ENCODE measurements at regions not wholly inside any gene's neighbourhood (a gene's known extent, or its start where the extent isn't known, plus 50 kb on each side); places are given as distances from the start of the nearest gene placed in this dataset.
"Not testable (repeated sequence)": the region's sequence is repeated elsewhere in the genome, so short reads cannot be mapped to it uniquely, and the experiment has no call there.

DNA sequence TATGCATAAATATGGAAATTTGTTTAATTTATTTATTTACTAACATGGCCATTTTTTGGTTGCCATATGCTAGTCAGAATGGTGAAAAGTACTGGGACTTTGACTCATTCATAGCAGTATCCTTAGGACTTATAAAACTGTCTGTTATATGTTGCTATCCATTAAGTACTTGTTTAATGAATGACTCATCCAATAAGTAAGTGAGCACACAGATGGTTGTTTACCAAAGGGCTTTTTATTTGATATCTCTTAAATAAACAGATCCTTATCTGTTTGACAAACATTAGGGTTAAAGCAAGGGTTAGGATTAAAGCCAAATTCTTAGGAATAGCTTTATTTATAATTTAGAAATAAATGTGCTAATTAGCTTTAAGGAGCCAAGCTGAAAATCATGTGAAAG, 183.4 kb downstream of the FBXO4 start:
- Mint-ChIP-seq H3K4me3 (no peak overlapping the region), H3K4me1 (no peaks in the 10 kb centered on the region), H3K9me3 (no peaks in the 10 kb centered on the region), H3K27me3 (ENCODE audit: insufficient read depth, low read depth) (peaks cover 2% of the 10 kb centered on the region), H3K36me3 (no peaks in the 10 kb centered on the region), H3K27ac (no peak overlapping the region)
- Histone ChIP-seq H3K9ac (no peak overlapping the region), H3K9me3 (ENCODE audit: low read depth) (no peaks in the 10 kb centered on the region), H3K4me1 (no peaks in the 10 kb centered on the region), H4K20me1 (ENCODE audit: low read depth) (no peaks in the 10 kb centered on the region), H2AFZ (replicated peaks) (no peak overlapping the region), H3K79me2 (ENCODE audit: low read depth) (no peaks in the 10 kb centered on the region), H3K4me3 (no peak overlapping the region), H3F3A (ENCODE audit: low read depth) (no peaks in the 10 kb centered on the region), H3K4me2 (no peak overlapping the region), H3K27ac (no peak overlapping the region), H3K36me3 (no peaks in the 10 kb centered on the region), H3K27me3 (no peaks in the 10 kb centered on the region)
- TF ChIP-seq, protein P1, sequence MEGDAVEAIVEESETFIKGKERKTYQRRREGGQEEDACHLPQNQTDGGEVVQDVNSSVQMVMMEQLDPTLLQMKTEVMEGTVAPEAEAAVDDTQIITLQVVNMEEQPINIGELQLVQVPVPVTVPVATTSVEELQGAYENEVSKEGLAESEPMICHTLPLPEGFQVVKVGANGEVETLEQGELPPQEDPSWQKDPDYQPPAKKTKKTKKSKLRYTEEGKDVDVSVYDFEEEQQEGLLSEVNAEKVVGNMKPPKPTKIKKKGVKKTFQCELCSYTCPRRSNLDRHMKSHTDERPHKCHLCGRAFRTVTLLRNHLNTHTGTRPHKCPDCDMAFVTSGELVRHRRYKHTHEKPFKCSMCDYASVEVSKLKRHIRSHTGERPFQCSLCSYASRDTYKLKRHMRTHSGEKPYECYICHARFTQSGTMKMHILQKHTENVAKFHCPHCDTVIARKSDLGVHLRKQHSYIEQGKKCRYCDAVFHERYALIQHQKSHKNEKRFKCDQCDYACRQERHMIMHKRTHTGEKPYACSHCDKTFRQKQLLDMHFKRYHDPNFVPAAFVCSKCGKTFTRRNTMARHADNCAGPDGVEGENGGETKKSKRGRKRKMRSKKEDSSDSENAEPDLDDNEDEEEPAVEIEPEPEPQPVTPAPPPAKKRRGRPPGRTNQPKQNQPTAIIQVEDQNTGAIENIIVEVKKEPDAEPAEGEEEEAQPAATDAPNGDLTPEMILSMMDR (IDR thresholded peaks at IDR 0.05), result no peak
- TF ChIP-seq EZH2phosphoT487 (IDR thresholded peaks at IDR 0.05) (no peak), EZH2 (IDR thresholded peaks at IDR 0.05) (no peak)
- DNase-seq (ENCODE audit: low spot score), result no peak

DNA sequence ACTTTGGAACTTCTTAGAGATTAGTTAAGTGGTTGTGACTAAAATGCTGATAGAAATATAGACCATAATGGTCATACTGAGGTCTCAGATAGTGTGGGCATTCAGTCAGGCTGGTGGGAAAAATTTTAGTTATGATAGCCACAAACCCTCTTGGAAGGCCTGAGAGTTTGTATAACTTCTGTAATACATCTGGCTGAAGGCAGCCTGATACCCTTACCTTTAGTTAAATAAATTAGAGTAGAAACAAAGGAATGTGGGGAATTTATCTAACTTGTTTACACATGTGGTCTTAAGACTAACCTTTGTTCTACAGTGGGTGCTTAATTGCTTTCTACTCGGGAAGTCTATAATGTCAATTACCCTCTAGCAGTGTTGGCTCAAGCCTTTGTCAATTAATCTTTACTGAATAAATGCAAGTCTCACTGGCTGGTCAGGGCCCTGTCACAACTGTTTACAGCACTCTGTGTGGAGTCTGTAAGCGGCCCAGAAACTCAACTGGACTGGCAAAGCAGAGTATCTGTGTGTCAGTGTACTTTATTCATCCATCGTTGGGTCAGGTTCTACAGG, 184.0 kb downstream of the FBXO4 start:
- H3K79me2 ChIP-seq (ENCODE audit: low read depth), result no peaks in the 10 kb centered on the region
- Mint-ChIP-seq H3K27me3 (ENCODE audit: insufficient read depth, low read depth) (peaks cover 2% of the 10 kb centered on the region), H3K4me3 (no peak overlapping the region), H3K27ac (no peak overlapping the region), H3K36me3 (no peaks in the 10 kb centered on the region), H3K9me3 (no peaks in the 10 kb centered on the region), H3K4me1 (no peaks in the 10 kb centered on the region)
- no peaks in the 10 kb centered on the region for H3K27me3 ChIP-seq
- H3K36me3 ChIP-seq, result no peaks in the 10 kb centered on the region
- no peak for TF ChIP-seq EZH2phosphoT487 (IDR thresholded peaks at IDR 0.05)
- no peak for TF ChIP-seq EZH2 (IDR thresholded peaks at IDR 0.05)
- TF ChIP-seq, protein P1 (IDR thresholded peaks at IDR 0.05), result no peak
- H3F3A ChIP-seq (ENCODE audit: low read depth), result no peaks in the 10 kb centered on the region
- no peaks in the 10 kb centered on the region for H3K9me3 ChIP-seq (ENCODE audit: low read depth)
- H3K27ac ChIP-seq, result no peak overlapping the region
- no peak overlapping the region for H3K4me2 ChIP-seq
- no peak overlapping the region for H3K4me3 ChIP-seq
- H2AFZ ChIP-seq (replicated peaks), result no peak overlapping the region
- H4K20me1 ChIP-seq (ENCODE audit: low read depth), result no peaks in the 10 kb centered on the region
- no peaks in the 10 kb centered on the region for H3K4me1 ChIP-seq
- DNase-seq (ENCODE audit: low spot score), result no peak
- no peak overlapping the region for H3K9ac ChIP-seq

DNA sequence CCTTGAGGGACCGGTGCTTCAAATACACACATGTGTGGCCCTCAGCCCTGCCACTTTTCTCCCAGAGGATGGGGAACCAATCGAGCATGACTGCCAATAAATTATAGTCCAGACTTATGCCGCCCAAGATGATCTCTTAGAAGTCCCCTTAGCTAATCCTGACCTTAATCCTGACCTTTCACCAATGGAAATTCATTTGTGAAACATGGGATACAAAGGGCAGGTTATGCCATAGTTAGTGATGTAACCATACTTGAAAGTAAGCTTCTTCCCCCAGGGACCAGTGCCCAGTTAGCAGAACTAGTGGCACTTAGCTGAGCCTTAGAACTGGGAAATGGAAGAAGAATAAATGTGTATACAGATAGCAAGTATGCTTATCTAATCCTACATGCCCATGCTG, 190.6 kb downstream of the FBXO4 start:
- H3K4me2 ChIP-seq; DNase-seq (ENCODE audit: low spot score); H3K79me2 ChIP-seq (ENCODE audit: low read depth); H3K4me3 ChIP-seq; H3K27ac ChIP-seq; H3K27me3 Mint-ChIP-seq (ENCODE audit: insufficient read depth, low read depth); H3K9me3 ChIP-seq (ENCODE audit: low read depth); H3K36me3 ChIP-seq; H3K4me3 Mint-ChIP-seq; H2AFZ ChIP-seq (replicated peaks); H3K36me3 Mint-ChIP-seq; H3K27me3 ChIP-seq; H3K4me1 Mint-ChIP-seq; H3F3A ChIP-seq (ENCODE audit: low read depth); H3K27ac Mint-ChIP-seq; H4K20me1 ChIP-seq (ENCODE audit: low read depth); H3K4me1 ChIP-seq; H3K9me3 Mint-ChIP-seq; H3K9ac ChIP-seq: not testable (repeated sequence)

DNA sequence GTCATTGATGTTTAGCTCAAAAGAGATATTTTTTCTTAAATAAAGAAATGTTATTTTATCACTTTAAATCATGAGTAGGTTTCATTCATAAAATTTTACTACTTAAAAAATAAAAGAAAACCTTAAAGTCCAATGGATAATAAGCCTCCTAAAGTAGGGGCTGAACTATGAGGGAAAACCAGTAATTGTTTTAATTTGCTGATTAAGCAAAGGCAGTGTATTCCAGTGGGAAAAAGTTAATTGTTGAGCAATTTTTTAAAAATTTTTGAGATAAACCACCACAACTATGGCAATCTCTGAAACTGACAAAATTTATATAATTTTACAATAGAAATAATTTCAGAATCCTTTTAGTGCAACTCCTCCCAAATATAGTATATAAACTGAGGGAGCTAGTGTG, 195.0 kb downstream of the FBXO4 start:
- DNase-seq (ENCODE audit: low spot score), result no peak
- H3K27ac Mint-ChIP-seq, result no peak overlapping the region
- TF ChIP-seq EZH2 (IDR thresholded peaks at IDR 0.05) (no peak), EZH2phosphoT487 (IDR thresholded peaks at IDR 0.05) (no peak)
- TF ChIP-seq, protein P1 (IDR thresholded peaks at IDR 0.05), result no peak
- H3K9ac ChIP-seq, result no peak overlapping the region
- H3K4me3 ChIP-seq, result no peak overlapping the region
- H3K4me2 ChIP-seq, result no peak overlapping the region
- H3F3A ChIP-seq (ENCODE audit: low read depth), result no peaks in the 10 kb centered on the region
- no peaks in the 10 kb centered on the region for H3K9me3 ChIP-seq (ENCODE audit: low read depth)
- H3K36me3 Mint-ChIP-seq, result no peaks in the 10 kb centered on the region
- no peaks in the 10 kb centered on the region for H3K27me3 Mint-ChIP-seq (ENCODE audit: insufficient read depth, low read depth)
- no peak overlapping the region for H3K4me3 Mint-ChIP-seq
- H2AFZ ChIP-seq (replicated peaks), result no peak overlapping the region
- no peaks in the 10 kb centered on the region for H3K9me3 Mint-ChIP-seq
- no peaks in the 10 kb centered on the region for H3K4me1 ChIP-seq
- H3K4me1 Mint-ChIP-seq, result no peaks in the 10 kb centered on the region
- no peak overlapping the region for H3K27ac ChIP-seq
- H3K79me2 ChIP-seq (ENCODE audit: low read depth), result no peaks in the 10 kb centered on the region
- no peaks in the 10 kb centered on the region for H3K27me3 ChIP-seq
- no peaks in the 10 kb centered on the region for H3K36me3 ChIP-seq
- no peaks in the 10 kb centered on the region for H4K20me1 ChIP-seq (ENCODE audit: low read depth)
